ENCODE measurements at regions not wholly inside any gene's neighbourhood (a gene's known extent, or its start where the extent isn't known, plus 50 kb on each side); places are given as distances from the start of the nearest gene placed in this dataset.

DNA sequence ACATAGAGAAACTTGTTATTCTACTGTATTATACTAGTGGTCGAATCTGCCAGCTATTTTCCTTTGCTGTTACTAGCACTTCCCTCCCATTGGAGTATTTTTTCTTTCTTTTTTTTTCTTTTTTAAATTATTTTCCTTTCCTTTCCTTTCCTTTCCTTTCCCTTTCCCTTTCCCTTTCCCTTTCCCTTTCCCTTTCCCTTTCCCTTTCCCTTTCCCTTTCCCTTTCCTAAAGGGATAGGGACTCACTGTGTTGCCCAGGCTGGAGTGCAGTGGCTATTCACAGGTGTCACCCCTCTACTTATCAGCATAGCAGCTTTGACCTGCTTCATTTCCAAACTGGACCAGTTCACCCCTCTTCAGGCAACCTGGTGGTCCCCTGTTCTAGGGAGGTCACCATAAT is 212.6 kb upstream of the SP4 start:
- TF ChIP-seq, protein P1, sequence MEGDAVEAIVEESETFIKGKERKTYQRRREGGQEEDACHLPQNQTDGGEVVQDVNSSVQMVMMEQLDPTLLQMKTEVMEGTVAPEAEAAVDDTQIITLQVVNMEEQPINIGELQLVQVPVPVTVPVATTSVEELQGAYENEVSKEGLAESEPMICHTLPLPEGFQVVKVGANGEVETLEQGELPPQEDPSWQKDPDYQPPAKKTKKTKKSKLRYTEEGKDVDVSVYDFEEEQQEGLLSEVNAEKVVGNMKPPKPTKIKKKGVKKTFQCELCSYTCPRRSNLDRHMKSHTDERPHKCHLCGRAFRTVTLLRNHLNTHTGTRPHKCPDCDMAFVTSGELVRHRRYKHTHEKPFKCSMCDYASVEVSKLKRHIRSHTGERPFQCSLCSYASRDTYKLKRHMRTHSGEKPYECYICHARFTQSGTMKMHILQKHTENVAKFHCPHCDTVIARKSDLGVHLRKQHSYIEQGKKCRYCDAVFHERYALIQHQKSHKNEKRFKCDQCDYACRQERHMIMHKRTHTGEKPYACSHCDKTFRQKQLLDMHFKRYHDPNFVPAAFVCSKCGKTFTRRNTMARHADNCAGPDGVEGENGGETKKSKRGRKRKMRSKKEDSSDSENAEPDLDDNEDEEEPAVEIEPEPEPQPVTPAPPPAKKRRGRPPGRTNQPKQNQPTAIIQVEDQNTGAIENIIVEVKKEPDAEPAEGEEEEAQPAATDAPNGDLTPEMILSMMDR (IDR thresholded peaks at IDR 0.05; ENCODE audit: poor library complexity): no peak
- no peak for TF ChIP-seq EZH2 (IDR thresholded peaks at IDR 0.05; ENCODE audit: borderline replicate concordance)
- no peak for TF ChIP-seq EZH2phosphoT487 (IDR thresholded peaks at IDR 0.05; ENCODE audit: low read depth, severe bottlenecking, unreplicated experiment)
